Spleen (tissue), 11 donors: ENCODE measurements at regions not wholly inside any gene's neighbourhood (a gene's known extent, or its start where the extent isn't known, plus 50 kb on each side); places are given as distances from the start of the nearest gene placed in this dataset.
A peak's percentile ranks its signal among the peaks of the same experiment; 100 is the strongest.

ENCODE experiments used
- DNase-seq: peaks from one replicate; pipeline ENCODE4 v3.0.0-alpha.2; 2020
- H3K27ac ChIP-seq, 8 donors: fragments of 200-600 bp; sonication (generic) in 7 of 8; 1 replicate in 4 of 8; 2 replicates in 4 of 8; pipeline versions ENCODE4 v1.5.0 to v1.8.0; 2016 to 2021; ENCODE audit warnings: inconsistent platforms in 4 of 8, mild to moderate bottlenecking in 4 of 8, moderate library complexity in 1 of 8
- H3K27me3 ChIP-seq, 7 donors: fragments of 200-600 bp; sonication (generic) in 6 of 7; replicated peaks in 1 of 7; 1 replicate in 4 of 7; 2 replicates in 3 of 7; pipeline versions ENCODE4 v1.5.0 to v1.8.0; 2016 to 2021; ENCODE audit warnings: inconsistent platforms in 3 of 7, mild to moderate bottlenecking in 1 of 7
- H3K36me3 ChIP-seq, 6 donors: fragments of 200-600 bp; sonication (generic) in 5 of 6; 1 replicate in 4 of 6; 2 replicates in 2 of 6; pipeline versions ENCODE4 v1.5.0 to v1.8.0; 2016 to 2021; ENCODE audit warnings: inconsistent platforms in 2 of 6
- H3K4me1 ChIP-seq, 6 donors: fragments of 200-600 bp; sonication (generic) in 5 of 6; 1 replicate in 3 of 6; 2 replicates in 3 of 6; pipeline versions ENCODE4 v1.5.0 to v1.8.0; 2016 to 2021; ENCODE audit warnings: inconsistent platforms in 3 of 6
- H3K4me3 ChIP-seq, 8 donors: fragments of 200-600 bp; sonication (generic) in 7 of 8; 1 replicate in 4 of 8; 2 replicates in 4 of 8; pipeline versions ENCODE4 v1.5.0 to v1.8.0; 2016 to 2021; ENCODE audit warnings: inconsistent platforms in 4 of 8, mild to moderate bottlenecking in 4 of 8, moderate library complexity in 2 of 8
- H3K9me3 ChIP-seq, 8 donors: fragments of 200-600 bp; sonication (generic) in 7 of 8; 1 replicate in 4 of 8; 2 replicates in 4 of 8; pipeline versions ENCODE4 v1.5.0 to v1.8.0; 2016 to 2021; ENCODE audit warnings: inconsistent platforms in 4 of 8
- POLR2A ChIP-seq, 3 donors: fragments of 450-650 bp; IDR thresholded peaks; one replicate each; pipeline ENCODE4 v1.5.1; 2017; ENCODE audit warnings: antibody characterized with exemption in 3 of 3, mild to moderate bottlenecking in 1 of 3
- POLR2AphosphoS5 ChIP-seq, 3 donors: sonication (generic); formaldehyde crosslinking; IDR thresholded peaks; one replicate each; pipeline ENCODE4 v1.5.1; 2017; ENCODE audit warnings: antibody characterized with exemption in 3 of 3
- WGBS, 5 donors: extraction: QIAGEN DNeasy Blood & Tissue Kit in 3 of 5; methylation state at CpG; one replicate each; pipeline versions ENCODE4 v1.1.5 to v1.1.7; 2013 to 2018; 5-methylcytosine and 5-hydroxymethylcytosine counted together
- intact Hi-C: fragments of 100-400 bp; cut with DNase I; formaldehyde crosslinking; loops from one replicate; pipeline ENCODE4 v1.15.0; 2023; ENCODE audit warnings: low total_unique reads
- TF ChIP-seq, protein P1 (sequence below), 11 experiments: fragments of 200-600 bp in 7 of 11; fragments of 450-650 bp in 4 of 11; sonication (generic) in 4 of 11; IDR thresholded peaks in 8 of 11; conservative IDR thresholded peaks in 3 of 11; 1 replicate in 7 of 11; 2 replicates in 4 of 11; pipeline versions ENCODE4 v1.4.0 to v1.8.0; 2016 to 2021; ENCODE audit warnings: antibody characterized with exemption in 11 of 11, inconsistent platforms in 4 of 11, mild to moderate bottlenecking in 1 of 11
- donor health status: healthy with polysubstance abuse.
- donor health status: DM: no; HTN: no; CAD: no; lungs with moderate emphysema.
- donor health status: DM: no; HTN: no; CAD: no.
- donor health status: Bipolar disorder and iron deficiency.
- donor health status: healthy.
- donor health status: DM: no; HTN: no; CAD: no.
- donor health status: DM: yes; HTN: yes; CAD: no.

DNA sequence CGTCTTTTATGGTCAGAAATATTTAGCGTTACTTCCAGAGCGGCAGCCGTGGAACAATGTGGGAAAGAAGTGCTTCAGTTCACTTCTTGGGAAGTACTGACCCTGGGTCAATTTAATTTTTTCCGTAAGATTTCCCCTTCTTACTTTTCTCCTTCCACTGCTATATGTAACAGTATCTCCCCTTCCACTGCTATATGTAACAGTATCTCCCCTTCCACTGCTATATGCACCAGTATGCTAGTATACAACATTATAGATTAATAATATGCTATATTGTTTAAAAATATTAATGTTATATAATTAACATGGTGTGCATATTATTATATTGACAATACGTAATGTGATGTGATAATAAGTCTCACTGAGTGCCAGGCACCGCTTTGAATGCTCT lies 69.7 kb upstream of the ERG start:
- Histone ChIP-seq H3K4me3 (peak overlapping the region in 1 of 8 donors; percentile 13), H3K27ac (no peak overlapping the region), H3K4me1 (no peaks in the 10 kb centered on the region), H3K27me3 (peaks cover 0 to 5% (median 0%) of the 10 kb centered on the region in 7 donors), H3K9me3 (peaks cover 0 to 2% (median 0%) of the 10 kb centered on the region in 8 donors), H3K36me3 (no peaks in the 10 kb centered on the region)
- TF ChIP-seq, protein P1, sequence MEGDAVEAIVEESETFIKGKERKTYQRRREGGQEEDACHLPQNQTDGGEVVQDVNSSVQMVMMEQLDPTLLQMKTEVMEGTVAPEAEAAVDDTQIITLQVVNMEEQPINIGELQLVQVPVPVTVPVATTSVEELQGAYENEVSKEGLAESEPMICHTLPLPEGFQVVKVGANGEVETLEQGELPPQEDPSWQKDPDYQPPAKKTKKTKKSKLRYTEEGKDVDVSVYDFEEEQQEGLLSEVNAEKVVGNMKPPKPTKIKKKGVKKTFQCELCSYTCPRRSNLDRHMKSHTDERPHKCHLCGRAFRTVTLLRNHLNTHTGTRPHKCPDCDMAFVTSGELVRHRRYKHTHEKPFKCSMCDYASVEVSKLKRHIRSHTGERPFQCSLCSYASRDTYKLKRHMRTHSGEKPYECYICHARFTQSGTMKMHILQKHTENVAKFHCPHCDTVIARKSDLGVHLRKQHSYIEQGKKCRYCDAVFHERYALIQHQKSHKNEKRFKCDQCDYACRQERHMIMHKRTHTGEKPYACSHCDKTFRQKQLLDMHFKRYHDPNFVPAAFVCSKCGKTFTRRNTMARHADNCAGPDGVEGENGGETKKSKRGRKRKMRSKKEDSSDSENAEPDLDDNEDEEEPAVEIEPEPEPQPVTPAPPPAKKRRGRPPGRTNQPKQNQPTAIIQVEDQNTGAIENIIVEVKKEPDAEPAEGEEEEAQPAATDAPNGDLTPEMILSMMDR (IDR thresholded peaks at IDR 0.05 in 8 of 11, conservative IDR thresholded peaks at IDR 0.05 in 3 of 11), result no peak
- no peak for TF ChIP-seq POLR2AphosphoS5 (IDR thresholded peaks at IDR 0.05)
- TF ChIP-seq POLR2A (IDR thresholded peaks at IDR 0.05), result no peak
- WGBS, 5 donors, result 81 to 91% (median 82%) methylated on average over 7 of the region's 7 CpGs
- no peak for DNase-seq
- intact Hi-C loops, result no loop called here

DNA sequence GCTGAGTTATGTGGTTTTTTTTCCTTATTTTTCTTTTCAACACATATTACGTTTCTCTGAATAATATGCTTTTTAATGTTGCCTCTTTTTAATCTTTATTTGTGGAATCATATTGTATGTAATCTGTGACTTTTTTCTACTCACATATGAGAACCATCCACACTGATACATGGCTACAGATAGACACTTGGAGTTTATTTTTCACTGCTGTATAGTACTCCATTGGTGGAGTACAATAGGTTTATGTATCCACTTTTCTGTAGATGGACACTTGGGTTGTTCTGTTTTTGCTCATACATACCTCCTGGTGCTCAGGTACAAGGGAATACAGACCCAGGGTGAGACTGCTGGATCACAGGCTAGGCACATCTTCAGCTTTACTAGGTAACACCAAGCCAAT lies 71.5 kb upstream of the ERG start:
- Histone ChIP-seq H3K27ac (no peak overlapping the region), H3K36me3 (no peaks in the 10 kb centered on the region), H3K4me3 (no peak overlapping the region), H3K4me1 (no peaks in the 10 kb centered on the region), H3K27me3 (peaks cover 0 to 5% (median 0%) of the 10 kb centered on the region in 7 donors), H3K9me3 (peaks cover 0 to 2% (median 0%) of the 10 kb centered on the region in 8 donors)
- DNase-seq, result no peak
- TF ChIP-seq, protein P1 (IDR thresholded peaks at IDR 0.05 in 8 of 11, conservative IDR thresholded peaks at IDR 0.05 in 3 of 11), result no peak
- TF ChIP-seq POLR2AphosphoS5 (IDR thresholded peaks at IDR 0.05), result no peak
- TF ChIP-seq POLR2A (IDR thresholded peaks at IDR 0.05), result no peak
- intact Hi-C loops, result no loop called here
- 84 to 93% (median 86%) methylated on average over 1 of the region's 1 CpG for WGBS, 5 donors

DNA sequence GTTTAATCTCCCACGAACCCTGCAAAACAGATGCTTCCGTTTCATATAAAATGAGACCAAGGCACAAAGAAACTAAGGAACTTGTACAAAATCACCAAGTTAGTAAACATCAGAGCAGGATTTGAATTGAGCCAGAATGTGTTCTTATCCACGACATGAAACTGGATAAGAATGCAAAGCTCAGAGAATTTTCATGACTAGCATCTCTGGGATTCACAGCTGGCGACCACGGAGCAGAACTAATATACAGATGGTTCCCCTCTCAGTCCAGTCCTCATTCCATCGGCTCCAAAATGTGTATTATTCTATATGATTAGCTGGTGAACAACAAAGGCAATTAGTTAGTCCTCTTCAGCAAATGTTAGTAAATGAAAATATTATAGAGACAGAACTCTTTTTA lies 72.3 kb upstream of the ERG start:
- DNase-seq, result no peak
- H3K4me3 ChIP-seq, result no peak overlapping the region
- H3K27me3 ChIP-seq, result peaks cover 0 to 5% (median 0%) of the 10 kb centered on the region in 7 donors
- no peaks in the 10 kb centered on the region for H3K4me1 ChIP-seq
- WGBS, 5 donors, result 82 to 92% (median 90%) methylated on average over 6 of the region's 6 CpGs
- H3K27ac ChIP-seq, result no peak overlapping the region
- no peaks in the 10 kb centered on the region for H3K36me3 ChIP-seq
- intact Hi-C loops, result no loop called here
- TF ChIP-seq, protein P1 (IDR thresholded peaks at IDR 0.05 in 8 of 11, conservative IDR thresholded peaks at IDR 0.05 in 3 of 11), result no peak
- no peak for TF ChIP-seq POLR2AphosphoS5 (IDR thresholded peaks at IDR 0.05)
- TF ChIP-seq POLR2A (IDR thresholded peaks at IDR 0.05), result no peak
- peaks cover 0 to 2% (median 0%) of the 10 kb centered on the region in 8 donors for H3K9me3 ChIP-seq

DNA sequence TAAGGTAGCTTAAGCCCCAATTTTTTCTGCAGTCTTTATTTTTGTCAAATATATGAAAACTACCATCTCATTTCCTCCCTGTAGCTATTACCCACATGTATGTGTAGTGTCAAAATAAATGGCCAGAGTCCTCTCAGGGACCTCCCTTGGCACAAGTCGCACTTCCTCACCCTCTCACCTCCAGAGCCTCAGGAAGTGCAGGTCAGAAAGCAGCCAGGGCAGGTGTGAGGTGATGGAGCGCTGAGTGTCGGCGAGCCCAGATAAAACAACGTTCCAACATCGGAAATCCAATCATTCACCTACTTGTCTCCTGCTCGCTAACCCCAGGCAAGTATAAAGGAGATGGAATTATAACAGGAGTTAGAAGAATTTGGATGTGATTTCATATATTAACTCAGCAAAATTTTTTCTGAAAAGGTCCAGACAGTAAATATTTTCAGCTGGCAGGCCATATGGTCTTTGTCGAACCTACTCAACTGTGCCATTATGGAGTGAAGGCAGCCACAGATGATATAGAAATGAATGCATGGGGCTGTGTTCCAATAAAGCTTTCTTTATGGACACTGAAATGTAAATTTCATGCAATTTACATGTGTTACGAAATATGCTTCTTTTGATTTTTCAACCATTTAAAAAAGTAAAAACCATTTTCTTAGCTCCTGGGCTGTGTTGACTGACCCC lies 76.8 kb upstream of the ERG start:
- no peak overlapping the region for H3K4me3 ChIP-seq
- no peak overlapping the region for H3K27ac ChIP-seq
- no peaks in the 10 kb centered on the region for H3K4me1 ChIP-seq
- H3K9me3 ChIP-seq, result no peaks in the 10 kb centered on the region
- no peak for DNase-seq
- intact Hi-C loops, result no loop called here
- H3K27me3 ChIP-seq, result no peaks in the 10 kb centered on the region
- no peaks in the 10 kb centered on the region for H3K36me3 ChIP-seq
- TF ChIP-seq, protein P1 (IDR thresholded peaks at IDR 0.05 in 8 of 11, conservative IDR thresholded peaks at IDR 0.05 in 3 of 11), result no peak
- no peak for TF ChIP-seq POLR2A (IDR thresholded peaks at IDR 0.05)
- no peak for TF ChIP-seq POLR2AphosphoS5 (IDR thresholded peaks at IDR 0.05)
- whole genome bisulfite sequencing, 5 donors, result 88 to 92% (median 89%) methylated on average over 9 of the region's 9 CpGs
